ENCODE measurements at regions not wholly inside any gene's neighbourhood (a gene's known extent, or its start where the extent isn't known, plus 50 kb on each side); places are given as distances from the start of the nearest gene placed in this dataset.

DNA sequence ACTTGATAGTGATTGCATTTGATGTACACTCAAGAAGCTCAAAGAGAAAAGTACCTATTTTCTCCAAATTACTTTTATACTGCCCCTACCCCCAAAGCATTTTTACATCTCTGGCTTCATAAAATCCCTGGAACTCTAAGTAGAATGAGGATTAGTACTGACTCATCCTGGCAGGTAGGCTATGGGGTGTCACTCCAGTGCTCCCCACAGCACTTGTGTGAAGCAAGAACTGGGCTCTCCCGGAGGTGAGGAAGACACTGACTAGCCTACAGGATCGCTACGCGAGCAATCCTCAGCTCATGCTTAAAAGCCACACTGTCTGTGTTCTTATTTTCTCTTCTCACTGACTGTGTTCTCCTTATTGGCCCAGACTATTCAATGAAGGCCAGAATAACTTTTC lies 90.4 kb upstream of the NDP start:
- no peak overlapping the region for H2BK20ac ChIP-seq (ENCODE audit: low read depth, low read length)
- no peak overlapping the region for H4K8ac ChIP-seq (ENCODE audit: low read depth in 2 of 2, low read length in 2 of 2)
- H3K56ac ChIP-seq (ENCODE audit: extremely low read depth, insufficient read depth, low read length): no peak overlapping the region
- no peak overlapping the region for H2AFZ ChIP-seq (replicated peaks; ENCODE audit: low read length, poor library complexity)
- no peak overlapping the region for H3K4ac ChIP-seq (ENCODE audit: low read depth, low read length)
- TF ChIP-seq MAFK (IDR thresholded peaks at IDR 0.05; ENCODE audit: low read depth, low read length) (no peak), POLR2A (IDR thresholded peaks at IDR 0.05; ENCODE audit: low read depth, low read length) (no peak), MAZ (IDR thresholded peaks at IDR 0.05; ENCODE audit: borderline replicate concordance, low read depth, low read length) (no peak)
- TF ChIP-seq, protein P1, sequence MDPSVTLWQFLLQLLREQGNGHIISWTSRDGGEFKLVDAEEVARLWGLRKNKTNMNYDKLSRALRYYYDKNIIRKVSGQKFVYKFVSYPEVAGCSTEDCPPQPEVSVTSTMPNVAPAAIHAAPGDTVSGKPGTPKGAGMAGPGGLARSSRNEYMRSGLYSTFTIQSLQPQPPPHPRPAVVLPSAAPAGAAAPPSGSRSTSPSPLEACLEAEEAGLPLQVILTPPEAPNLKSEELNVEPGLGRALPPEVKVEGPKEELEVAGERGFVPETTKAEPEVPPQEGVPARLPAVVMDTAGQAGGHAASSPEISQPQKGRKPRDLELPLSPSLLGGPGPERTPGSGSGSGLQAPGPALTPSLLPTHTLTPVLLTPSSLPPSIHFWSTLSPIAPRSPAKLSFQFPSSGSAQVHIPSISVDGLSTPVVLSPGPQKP (IDR thresholded peaks at IDR 0.05; ENCODE audit: borderline replicate concordance, low read depth, low read length): no peak
- H3K27me3 ChIP-seq (ENCODE audit: control insufficient read depth, insufficient read depth, low read length): peaks cover 5% of the 10 kb centered on the region
- CTCF ChIA-PET: no interaction called here
- DNase-seq (no peak), ATAC-seq (ENCODE audit: low read depth) (no peak)
- intact Hi-C loops (cut with micrococcal nuclease): no loop called here
- H3K9me3 ChIP-seq (ENCODE audit: control insufficient read depth, insufficient read depth, low read length): no peaks in the 10 kb centered on the region
- no peak overlapping the region for H4K91ac ChIP-seq (ENCODE audit: insufficient read depth, low read depth, low read length)
- no peaks in the 10 kb centered on the region for H3K4me1 ChIP-seq (ENCODE audit: control insufficient read depth, insufficient read depth, low read length)
- H3K79me1 ChIP-seq (ENCODE audit: low read depth in 1 of 2, low read length in 2 of 2): no peaks in the 10 kb centered on the region
- no peak overlapping the region for H3K23ac ChIP-seq (ENCODE audit: low read depth, low read length)
- H3K36me3 ChIP-seq (ENCODE audit: control insufficient read depth, insufficient read depth, low read length): no peaks in the 10 kb centered on the region
- no peak overlapping the region for H3K4me3 ChIP-seq (ENCODE audit: insufficient read depth, low read depth, low read length)
- H2AK5ac ChIP-seq (ENCODE audit: low read depth, low read length): no peak overlapping the region
- WGBS, 2 experiments (ENCODE audit: extremely low coverage in 2 of 2, insufficient read length in 1 of 2): 67% methylated on average over 1 of the region's 4 CpGs; no CpG with 5 or more reads in 1 of the 2 experiments
- H2BK120ac ChIP-seq (ENCODE audit: low read depth, low read length): no peak overlapping the region
- H3K9me1 ChIP-seq (ENCODE audit: insufficient read depth, low read length): no peaks in the 10 kb centered on the region
- no peak overlapping the region for H3K27ac ChIP-seq (ENCODE audit: insufficient read depth, low read length)
- BruUV-seq (replicated peaks): no TSS peak
- no peak overlapping the region for H3K4me2 ChIP-seq (ENCODE audit: low read depth, low read length)
- in situ Hi-C loops (cut with MboI; ENCODE audit: low sequenced_read_pairs): no loop called here
- no peak overlapping the region for H3K14ac ChIP-seq (replicated peaks; ENCODE audit: low read depth, low read length)
- dilution Hi-C loops (cut with HindIII; ENCODE audit: low sequenced_read_pairs, unreplicated experiment): no loop called here
- H2BK5ac ChIP-seq (ENCODE audit: low read depth, low read length, poor library complexity, severe bottlenecking): no peak overlapping the region
- no peak overlapping the region for H2AK9ac ChIP-seq (replicated peaks; ENCODE audit: low read depth, low read length, poor library complexity)
- no peak overlapping the region for H4K5ac ChIP-seq (ENCODE audit: low read depth, low read length)
- POLR2A ChIA-PET (ENCODE audit: unreplicated experiment): no interaction called here
- H4K20me1 ChIP-seq (ENCODE audit: insufficient read depth, low read length): no peaks in the 10 kb centered on the region
- no peak overlapping the region for H2BK15ac ChIP-seq (ENCODE audit: low read depth, low read length)
- H3K18ac ChIP-seq (ENCODE audit: low read depth, low read length): no peak overlapping the region
- no peak overlapping the region for H3K9ac ChIP-seq (ENCODE audit: low read depth, low read length)

All from IMR-90 (cell line).